ENCODE measurements at regions not wholly inside any gene's neighbourhood (a gene's known extent, or its start where the extent isn't known, plus 50 kb on each side); places are given as distances from the start of the nearest gene placed in this dataset.

DNA sequence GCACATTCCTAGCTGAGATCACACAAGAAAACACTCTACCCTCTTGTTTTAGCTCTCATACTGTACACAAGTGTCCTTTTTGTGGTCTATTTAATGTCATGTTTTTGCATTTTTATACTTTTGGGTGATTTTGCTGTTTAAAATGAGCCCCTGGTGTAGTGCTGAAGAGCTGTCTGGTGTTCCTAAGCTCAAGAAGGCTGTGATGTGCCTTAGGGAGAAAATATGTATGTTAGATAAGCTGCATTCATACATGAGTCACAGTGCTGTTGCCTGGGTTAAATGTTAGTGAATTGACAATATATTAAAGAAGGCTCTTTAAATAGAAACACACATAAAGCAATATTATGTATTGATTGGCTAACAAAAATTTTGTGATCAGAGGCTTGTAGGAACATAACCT lies 387.4 kb upstream of the C2CD4B start:
- POLR2A ChIA-PET: interaction anchor here (1.0 kb wide), 1 partner anchor 29 kb away, joined by 3 read pairs; no protein-coding TSS in a partner anchor
- Histone ChIP-seq H3K4me1 (ENCODE audit: insufficient read depth, low read length, poor library complexity, severe bottlenecking) (peaks cover 28% of the 10 kb centered on the region), H3K4me2 (ENCODE audit: low read length) (no peak overlapping the region), H4K20me1 (ENCODE audit: insufficient read depth, low read length) (no peaks in the 10 kb centered on the region), H3K4me3 (ENCODE audit: low read depth, low read length, poor library complexity, severe bottlenecking) (no peak overlapping the region), H3K27ac (ENCODE audit: low read depth, low read length, poor library complexity, severe bottlenecking) (no peak overlapping the region), H3K36me3 (ENCODE audit: insufficient read depth, low read length) (no peaks in the 10 kb centered on the region), H3K79me2 (ENCODE audit: insufficient read depth, low read depth, low read length) (no peaks in the 10 kb centered on the region), H3K9me2 (ENCODE audit: insufficient read depth, low read length) (no peaks in the 10 kb centered on the region), H3K9me3 (ENCODE audit: low read length) (no peaks in the 10 kb centered on the region), H2AFZ (ENCODE audit: low read length) (no peak overlapping the region)
- BruUV-seq (replicated peaks): no TSS peak
- intact Hi-C loops (cut with micrococcal nuclease; ENCODE audit: unreplicated experiment): no loop called here
- CTCF ChIA-PET (ENCODE audit: unreplicated experiment): no interaction called here
- no peak for TF ChIP-seq EZH2phosphoT487 (IDR thresholded peaks at IDR 0.05; ENCODE audit: borderline replicate concordance, low read depth, low read length)
- TF ChIP-seq, protein P1, sequence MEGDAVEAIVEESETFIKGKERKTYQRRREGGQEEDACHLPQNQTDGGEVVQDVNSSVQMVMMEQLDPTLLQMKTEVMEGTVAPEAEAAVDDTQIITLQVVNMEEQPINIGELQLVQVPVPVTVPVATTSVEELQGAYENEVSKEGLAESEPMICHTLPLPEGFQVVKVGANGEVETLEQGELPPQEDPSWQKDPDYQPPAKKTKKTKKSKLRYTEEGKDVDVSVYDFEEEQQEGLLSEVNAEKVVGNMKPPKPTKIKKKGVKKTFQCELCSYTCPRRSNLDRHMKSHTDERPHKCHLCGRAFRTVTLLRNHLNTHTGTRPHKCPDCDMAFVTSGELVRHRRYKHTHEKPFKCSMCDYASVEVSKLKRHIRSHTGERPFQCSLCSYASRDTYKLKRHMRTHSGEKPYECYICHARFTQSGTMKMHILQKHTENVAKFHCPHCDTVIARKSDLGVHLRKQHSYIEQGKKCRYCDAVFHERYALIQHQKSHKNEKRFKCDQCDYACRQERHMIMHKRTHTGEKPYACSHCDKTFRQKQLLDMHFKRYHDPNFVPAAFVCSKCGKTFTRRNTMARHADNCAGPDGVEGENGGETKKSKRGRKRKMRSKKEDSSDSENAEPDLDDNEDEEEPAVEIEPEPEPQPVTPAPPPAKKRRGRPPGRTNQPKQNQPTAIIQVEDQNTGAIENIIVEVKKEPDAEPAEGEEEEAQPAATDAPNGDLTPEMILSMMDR (conservative IDR thresholded peaks at IDR 0.05; ENCODE audit: low read length): no peak
- DNase-seq (ENCODE audit: low spot score): no peak

DNA sequence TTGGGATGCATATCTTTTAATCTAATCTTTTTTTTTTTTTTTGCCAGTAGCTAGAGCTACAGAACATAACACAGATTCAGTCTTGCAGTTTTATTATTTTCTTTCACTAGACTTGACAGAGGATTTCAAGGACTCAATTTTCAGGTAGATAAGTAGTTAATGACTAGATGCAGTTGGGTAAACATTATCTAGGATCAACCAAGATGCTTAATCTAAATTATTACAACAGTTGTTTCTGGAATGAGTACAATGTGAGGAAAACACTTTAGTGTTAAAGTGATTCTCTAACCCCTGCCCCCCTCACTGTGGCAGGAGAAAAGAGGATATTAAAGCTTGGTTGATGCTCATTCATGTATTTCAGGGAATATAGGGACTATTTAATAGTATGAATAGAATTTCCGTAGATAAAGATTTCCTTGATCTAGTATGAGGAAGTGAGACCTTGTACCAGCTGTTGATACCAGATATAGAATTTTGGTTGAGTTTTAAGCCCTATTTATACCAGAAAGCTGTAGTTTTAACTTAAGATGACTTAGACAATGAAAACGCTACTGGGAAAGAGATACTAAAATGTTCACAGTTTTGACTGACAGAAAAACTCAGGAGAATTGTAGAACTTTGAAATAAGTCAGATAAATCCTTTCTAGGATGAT lies 389.0 kb upstream of the C2CD4B start:
- Histone ChIP-seq H3K4me2 (ENCODE audit: low read length) (peak overlapping the region; percentile 78), H3K4me1 (ENCODE audit: insufficient read depth, low read length, poor library complexity, severe bottlenecking) (peaks cover 28% of the 10 kb centered on the region), H3K9me3 (ENCODE audit: low read length) (no peaks in the 10 kb centered on the region), H3K9me2 (ENCODE audit: insufficient read depth, low read length) (no peaks in the 10 kb centered on the region), H3K36me3 (ENCODE audit: insufficient read depth, low read length) (no peaks in the 10 kb centered on the region), H3K27ac (ENCODE audit: low read depth, low read length, poor library complexity, severe bottlenecking) (peak overlapping the region; percentile 53), H3K4me3 (ENCODE audit: low read depth, low read length, poor library complexity, severe bottlenecking) (peak overlapping the region; percentile 50), H2AFZ (ENCODE audit: low read length) (peak overlapping the region; percentile 16; the same call in 1 of the 2 replicates), H3K79me2 (ENCODE audit: insufficient read depth, low read depth, low read length) (no peaks in the 10 kb centered on the region), H4K20me1 (ENCODE audit: insufficient read depth, low read length) (no peaks in the 10 kb centered on the region)
- TF ChIP-seq EZH2phosphoT487 (IDR thresholded peaks at IDR 0.05; ENCODE audit: borderline replicate concordance, low read depth, low read length): no peak
- TF ChIP-seq, protein P1 (conservative IDR thresholded peaks at IDR 0.05; ENCODE audit: low read length): no peak
- intact Hi-C loops (cut with micrococcal nuclease; ENCODE audit: unreplicated experiment): no loop called here
- CTCF ChIA-PET (ENCODE audit: unreplicated experiment): interaction anchor here (0.6 kb wide), 1 partner anchor 341 kb away, joined by 3 read pairs; no protein-coding TSS in a partner anchor
- peak; percentile 71 for DNase-seq (ENCODE audit: low spot score)
- POLR2A ChIA-PET: interaction anchor here (0.5 to 1.2 kb wide), 3 partner anchors 18 to 1479 kb away, joined by 3 to 5 read pairs (median 4); no protein-coding TSS in a partner anchor
- no TSS peak for BruUV-seq (replicated peaks)
